Ishikawa (cell line): ENCODE measurements at regions not wholly inside any gene's neighbourhood (a gene's known extent, or its start where the extent isn't known, plus 50 kb on each side); places are given as distances from the start of the nearest gene placed in this dataset.

Source experiments
- CEBPB ChIP-seq: IDR thresholded peaks from 2 replicates; pipeline ENCODE4 v1.6.1; 2012
- EGR1 ChIP-seq: IDR thresholded peaks from 2 replicates; pipeline ENCODE4 v1.6.1; 2012
- FOXM1 ChIP-seq: IDR thresholded peaks from 2 replicates; pipeline ENCODE4 v1.6.1; 2012; ENCODE audit warnings: low read depth, borderline replicate concordance
- RAD21 ChIP-seq: IDR thresholded peaks from 2 replicates; pipeline ENCODE4 v1.6.1; 2012; ENCODE audit warnings: low read depth
- TF ChIP-seq, protein P1 (sequence below): IDR thresholded peaks from 2 replicates; pipeline ENCODE4 v1.6.1; 2012; ENCODE audit warnings: low read depth, mild to moderate bottlenecking

DNA sequence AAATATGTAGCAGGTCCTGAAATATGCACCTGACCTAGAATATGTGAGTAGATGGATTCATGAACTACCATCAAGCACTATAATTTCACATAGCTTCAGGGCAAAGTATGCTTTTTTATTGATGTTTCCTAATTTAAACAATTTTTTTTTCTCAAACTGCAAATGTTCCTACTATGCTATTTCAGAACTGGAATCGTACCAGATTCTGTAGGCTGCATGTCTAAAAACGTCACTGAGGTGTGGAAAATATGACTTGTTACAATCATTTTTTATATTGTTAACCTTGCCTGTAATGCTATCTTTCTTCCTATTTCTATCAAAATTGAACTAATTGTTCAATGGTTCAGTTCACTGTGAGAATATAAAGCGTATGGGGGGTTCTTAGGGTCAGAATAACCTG is 78.0 kb upstream of the RERGL start:
- TF ChIP-seq EGR1: no peak
- no peak for TF ChIP-seq RAD21
- no peak for TF ChIP-seq CEBPB
- TF ChIP-seq FOXM1: no peak
- TF ChIP-seq, protein P1, sequence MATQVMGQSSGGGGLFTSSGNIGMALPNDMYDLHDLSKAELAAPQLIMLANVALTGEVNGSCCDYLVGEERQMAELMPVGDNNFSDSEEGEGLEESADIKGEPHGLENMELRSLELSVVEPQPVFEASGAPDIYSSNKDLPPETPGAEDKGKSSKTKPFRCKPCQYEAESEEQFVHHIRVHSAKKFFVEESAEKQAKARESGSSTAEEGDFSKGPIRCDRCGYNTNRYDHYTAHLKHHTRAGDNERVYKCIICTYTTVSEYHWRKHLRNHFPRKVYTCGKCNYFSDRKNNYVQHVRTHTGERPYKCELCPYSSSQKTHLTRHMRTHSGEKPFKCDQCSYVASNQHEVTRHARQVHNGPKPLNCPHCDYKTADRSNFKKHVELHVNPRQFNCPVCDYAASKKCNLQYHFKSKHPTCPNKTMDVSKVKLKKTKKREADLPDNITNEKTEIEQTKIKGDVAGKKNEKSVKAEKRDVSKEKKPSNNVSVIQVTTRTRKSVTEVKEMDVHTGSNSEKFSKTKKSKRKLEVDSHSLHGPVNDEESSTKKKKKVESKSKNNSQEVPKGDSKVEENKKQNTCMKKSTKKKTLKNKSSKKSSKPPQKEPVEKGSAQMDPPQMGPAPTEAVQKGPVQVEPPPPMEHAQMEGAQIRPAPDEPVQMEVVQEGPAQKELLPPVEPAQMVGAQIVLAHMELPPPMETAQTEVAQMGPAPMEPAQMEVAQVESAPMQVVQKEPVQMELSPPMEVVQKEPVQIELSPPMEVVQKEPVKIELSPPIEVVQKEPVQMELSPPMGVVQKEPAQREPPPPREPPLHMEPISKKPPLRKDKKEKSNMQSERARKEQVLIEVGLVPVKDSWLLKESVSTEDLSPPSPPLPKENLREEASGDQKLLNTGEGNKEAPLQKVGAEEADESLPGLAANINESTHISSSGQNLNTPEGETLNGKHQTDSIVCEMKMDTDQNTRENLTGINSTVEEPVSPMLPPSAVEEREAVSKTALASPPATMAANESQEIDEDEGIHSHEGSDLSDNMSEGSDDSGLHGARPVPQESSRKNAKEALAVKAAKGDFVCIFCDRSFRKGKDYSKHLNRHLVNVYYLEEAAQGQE: no peak
